OCI-LY7 (cell line): ENCODE measurements at regions not wholly inside any gene's neighbourhood (a gene's known extent, or its start where the extent isn't known, plus 50 kb on each side); places are given as distances from the start of the nearest gene placed in this dataset.
A peak's percentile ranks its signal among the peaks of the same experiment; 100 is the strongest.

Source experiments
- BruUV-seq: library from RNA; stranded (reverse); fragments of 400-500 nt; replicated peaks from 2 replicates; lab custom pipeline; 2021; lab: Mats Ljungman, UMichigan
- CTCF ChIA-PET: fragments of 300-600 bp; sonication (Branson Sonifier 250); formaldehyde crosslinking; loops from one replicate; lab custom pipeline; 2022; ENCODE audit warnings: antibody characterized with exemption; ENCODE audit not compliant: unreplicated experiment; lab: Charles Lee
- POLR2A ChIA-PET: fragments of 300-600 bp; sonication (Branson Sonifier 250); formaldehyde crosslinking; loops from one replicate; lab custom pipeline; 2022; ENCODE audit warnings: antibody characterized with exemption; lab: Charles Lee
- DNase-seq: peaks from one replicate; pipeline ENCODE4 v3.0.0-alpha.2; 2015; ENCODE audit warnings: low spot score
- H2AFZ ChIP-seq: fragments of 200-600 bp; sonication (generic), shearing (Covaris generic); 2 replicates; pipeline ENCODE4 v1.6.1; 2014; ENCODE audit warnings: mild to moderate bottlenecking, antibody characterized with exemption, low read length, moderate library complexity
- H3K27ac ChIP-seq: fragments of 200-600 bp; sonication (generic); 2 replicates; pipeline ENCODE4 v1.5.1; 2014; ENCODE audit warnings: mixed run types, low read depth, mild to moderate bottlenecking, moderate library complexity, low read length, inconsistent platforms; ENCODE audit not compliant: poor library complexity, severe bottlenecking
- H3K36me3 ChIP-seq: fragments of 200-600 bp; sonication (generic); 2 replicates; pipeline ENCODE4 v1.6.1; 2014; ENCODE audit warnings: mild to moderate bottlenecking, antibody characterized with exemption, low read length, moderate library complexity, mixed read lengths; ENCODE audit not compliant: insufficient read depth
- H3K4me1 ChIP-seq: fragments of 200-600 bp; sonication (generic); 2 replicates; pipeline ENCODE4 v1.5.1; 2014; ENCODE audit warnings: mild to moderate bottlenecking, low read length; ENCODE audit not compliant: insufficient read depth, poor library complexity, severe bottlenecking
- H3K4me2 ChIP-seq: fragments of 200-600 bp; sonication (generic); 2 replicates; pipeline ENCODE4 v1.6.1; 2014; ENCODE audit warnings: mild to moderate bottlenecking, low read length
- H3K4me3 ChIP-seq: fragments of 200-600 bp; sonication (generic); 2 replicates; pipeline ENCODE4 v1.5.1; 2014; ENCODE audit warnings: mild to moderate bottlenecking, low read depth, low read length; ENCODE audit not compliant: poor library complexity, severe bottlenecking
- H3K79me2 ChIP-seq: fragments of 200-600 bp; sonication (generic); 2 replicates; pipeline ENCODE4 v1.6.1; 2016; ENCODE audit warnings: low read depth, mild to moderate bottlenecking, low read length, moderate library complexity, mixed read lengths; ENCODE audit not compliant: insufficient read depth
- H3K9me2 ChIP-seq: fragments of 200-600 bp; sonication (generic); 2 replicates; pipeline ENCODE4 v1.6.1; 2016; ENCODE audit warnings: mild to moderate bottlenecking, low read length, mixed read lengths; ENCODE audit not compliant: insufficient read depth
- H3K9me3 ChIP-seq: fragments of 200-600 bp; sonication (generic); 2 replicates; pipeline ENCODE4 v1.6.1; 2014; ENCODE audit warnings: mild to moderate bottlenecking, mixed run types, low read length, mixed read lengths
- H4K20me1 ChIP-seq: fragments of 200-600 bp; sonication (generic); 2 replicates; pipeline ENCODE4 v1.6.1; 2014; ENCODE audit warnings: mild to moderate bottlenecking, antibody characterized with exemption, low read length, moderate library complexity, mixed read lengths; ENCODE audit not compliant: insufficient read depth
- CTCF ChIP-seq: fragments of 200-600 bp; sonication (generic); conservative IDR thresholded peaks from 2 replicates; pipeline ENCODE4 v1.5.1; 2014; ENCODE audit warnings: mild to moderate bottlenecking, antibody characterized with exemption, low read length, moderate library complexity, mixed read lengths
- EZH2phosphoT487 ChIP-seq: fragments of 200-600 bp; sonication (generic); IDR thresholded peaks from 2 replicates; pipeline ENCODE4 v1.6.1; 2018; ENCODE audit warnings: low read depth, borderline replicate concordance, mild to moderate bottlenecking, mixed run types, antibody characterized with exemption, low read length, moderate library complexity, mixed read lengths
- intact Hi-C: fragments of 100-400 bp; cut with micrococcal nuclease; formaldehyde crosslinking; loops from one replicate; pipeline ENCODE4 v1.10.0; 2022; ENCODE audit not compliant: unreplicated experiment

- Histone ChIP-seq H3K4me2 (no peak overlapping the region), H4K20me1 (no peaks in the 10 kb centered on the region), H3K36me3 (no peaks in the 10 kb centered on the region), H3K9me3 (no peaks in the 10 kb centered on the region), H3K79me2 (no peaks in the 10 kb centered on the region), H3K9me2 (no peaks in the 10 kb centered on the region), H3K4me1 (no peaks in the 10 kb centered on the region), H2AFZ (no peak overlapping the region), H3K27ac (no peak overlapping the region), H3K4me3 (no peak overlapping the region)
- intact Hi-C loops, result loop anchor here (10.0 kb wide), 1 partner anchor 405 kb away; no protein-coding TSS in a partner anchor
- peak; percentile 37 for DNase-seq
- TF ChIP-seq CTCF (peak; percentile 80), EZH2phosphoT487 (no peak)
- POLR2A ChIA-PET, result interaction anchor here (0.6 to 0.7 kb wide), 2 partner anchors 20 to 365 kb away, joined by 3 to 4 read pairs; no protein-coding TSS in a partner anchor
- BruUV-seq, result no TSS peak
- CTCF ChIA-PET, result interaction anchor here (0.6 kb wide), 1 partner anchor 673 kb away, joined by 3 read pairs; no protein-coding TSS in a partner anchor
Observed at GRCh38 chr2:223459328-223459939, 142.7 kb downstream of the SCG2 start.

- H3K4me2 ChIP-seq, result no peak overlapping the region
- H2AFZ ChIP-seq, result no peak overlapping the region
- no peaks in the 10 kb centered on the region for H3K79me2 ChIP-seq
- H3K9me3 ChIP-seq, result no peaks in the 10 kb centered on the region
- no peaks in the 10 kb centered on the region for H3K36me3 ChIP-seq
- no peaks in the 10 kb centered on the region for H3K4me1 ChIP-seq
- intact Hi-C loops, result no loop called here
- CTCF ChIA-PET, result no interaction called here
- no peaks in the 10 kb centered on the region for H4K20me1 ChIP-seq
- DNase-seq, result no peak
- TF ChIP-seq CTCF (no peak), EZH2phosphoT487 (no peak)
- no peak overlapping the region for H3K4me3 ChIP-seq
- no TSS peak for BruUV-seq
- H3K27ac ChIP-seq, result no peak overlapping the region
- POLR2A ChIA-PET, result interaction anchor here (0.6 kb wide), 1 partner anchor 1852 kb away, joined by 3 read pairs; no protein-coding TSS in a partner anchor
- H3K9me2 ChIP-seq, result no peaks in the 10 kb centered on the region
Observed at GRCh38 chr2:223460209-223460608, 142.0 kb downstream of the SCG2 start.

GRCh38 chr2:223460774-223461211 is 141.4 kb downstream of the SCG2 start:
- ChIA-PET CTCF (no interaction called here), POLR2A (interaction anchor here (0.6 kb wide), 1 partner anchor 205 kb away, joined by 3 read pairs; no protein-coding TSS in a partner anchor)
- Histone ChIP-seq H3K4me1 (no peaks in the 10 kb centered on the region), H2AFZ (no peak overlapping the region), H3K36me3 (no peaks in the 10 kb centered on the region), H3K9me3 (no peaks in the 10 kb centered on the region), H3K4me3 (no peak overlapping the region), H3K4me2 (no peak overlapping the region), H3K9me2 (no peaks in the 10 kb centered on the region), H3K27ac (no peak overlapping the region), H4K20me1 (no peaks in the 10 kb centered on the region), H3K79me2 (no peaks in the 10 kb centered on the region)
- no peak for TF ChIP-seq EZH2phosphoT487
- no peak for TF ChIP-seq CTCF
- intact Hi-C loops, result no loop called here
- no TSS peak for BruUV-seq
- DNase-seq, result no peak
